ENCODE measurements at regions not wholly inside any gene's neighbourhood (a gene's known extent, or its start where the extent isn't known, plus 50 kb on each side); places are given as distances from the start of the nearest gene placed in this dataset.

DNA sequence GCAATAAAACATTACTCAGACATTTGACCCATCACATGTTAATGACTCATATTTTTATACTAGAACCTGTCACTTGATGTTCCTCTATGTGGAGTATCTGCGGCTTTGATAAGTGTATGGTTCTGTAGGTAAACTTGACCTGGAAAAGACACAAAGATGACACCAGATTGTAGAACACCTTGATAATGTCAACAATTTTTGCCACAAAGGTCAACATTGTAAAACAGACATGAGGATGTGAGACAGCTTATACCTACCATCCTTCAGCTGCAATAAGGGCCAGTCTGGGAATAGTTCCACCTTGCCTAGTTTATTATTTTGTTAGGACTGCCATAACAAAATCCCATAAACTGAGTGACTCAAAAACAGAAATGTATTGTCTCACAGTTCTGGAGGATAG lies 202.4 kb downstream of the LMBRD1 start:
- Histone ChIP-seq H3K27ac (ENCODE audit: low read depth, low read length) (no peak overlapping the region), H3K4me3 (ENCODE audit: insufficient read depth, low read length, poor library complexity, severe bottlenecking) (no peak overlapping the region), H3K79me2 (ENCODE audit: insufficient read depth, low read length) (no peaks in the 10 kb centered on the region), H3K36me3 (ENCODE audit: low read length) (no peaks in the 10 kb centered on the region), H3K9me3 (ENCODE audit: insufficient read depth, low read length) (no peaks in the 10 kb centered on the region), H3K27me3 (ENCODE audit: low read length) (no peaks in the 10 kb centered on the region), H3K9ac (ENCODE audit: low read length) (no peak overlapping the region), H4K20me1 (ENCODE audit: low read depth, low read length) (no peaks in the 10 kb centered on the region), H2AFZ (ENCODE audit: low read depth, low read length, severe bottlenecking) (no peak overlapping the region), H3K9me2 (replicated peaks; ENCODE audit: insufficient read depth, low read length) (no peaks in the 10 kb centered on the region), H3F3A (ENCODE audit: insufficient read depth) (no peaks in the 10 kb centered on the region), H3K4me2 (ENCODE audit: low read depth, low read length, poor library complexity, severe bottlenecking) (no peak overlapping the region)
- TF ChIP-seq, protein P1, sequence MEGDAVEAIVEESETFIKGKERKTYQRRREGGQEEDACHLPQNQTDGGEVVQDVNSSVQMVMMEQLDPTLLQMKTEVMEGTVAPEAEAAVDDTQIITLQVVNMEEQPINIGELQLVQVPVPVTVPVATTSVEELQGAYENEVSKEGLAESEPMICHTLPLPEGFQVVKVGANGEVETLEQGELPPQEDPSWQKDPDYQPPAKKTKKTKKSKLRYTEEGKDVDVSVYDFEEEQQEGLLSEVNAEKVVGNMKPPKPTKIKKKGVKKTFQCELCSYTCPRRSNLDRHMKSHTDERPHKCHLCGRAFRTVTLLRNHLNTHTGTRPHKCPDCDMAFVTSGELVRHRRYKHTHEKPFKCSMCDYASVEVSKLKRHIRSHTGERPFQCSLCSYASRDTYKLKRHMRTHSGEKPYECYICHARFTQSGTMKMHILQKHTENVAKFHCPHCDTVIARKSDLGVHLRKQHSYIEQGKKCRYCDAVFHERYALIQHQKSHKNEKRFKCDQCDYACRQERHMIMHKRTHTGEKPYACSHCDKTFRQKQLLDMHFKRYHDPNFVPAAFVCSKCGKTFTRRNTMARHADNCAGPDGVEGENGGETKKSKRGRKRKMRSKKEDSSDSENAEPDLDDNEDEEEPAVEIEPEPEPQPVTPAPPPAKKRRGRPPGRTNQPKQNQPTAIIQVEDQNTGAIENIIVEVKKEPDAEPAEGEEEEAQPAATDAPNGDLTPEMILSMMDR (IDR thresholded peaks at IDR 0.05; ENCODE audit: insufficient read depth, low read length, poor library complexity, severe bottlenecking), result no peak
- TF ChIP-seq EZH2phosphoT487 (conservative IDR thresholded peaks at IDR 0.05; ENCODE audit: low read length), result no peak

GRCh38 chr6:69593706-69594105 lies 203.1 kb downstream of the LMBRD1 start:
- H3K9ac ChIP-seq (ENCODE audit: low read length), result no peak overlapping the region
- no peak for TF ChIP-seq EZH2phosphoT487 (conservative IDR thresholded peaks at IDR 0.05; ENCODE audit: low read length)
- TF ChIP-seq, protein P1 (IDR thresholded peaks at IDR 0.05; ENCODE audit: insufficient read depth, low read length, poor library complexity, severe bottlenecking), result no peak

GRCh38 chr6:69589626-69590025 lies 207.2 kb downstream of the LMBRD1 start:
- no peaks in the 10 kb centered on the region for H3K27me3 ChIP-seq (ENCODE audit: low read length)
- no peak overlapping the region for H3K9ac ChIP-seq (ENCODE audit: low read length)
- H4K20me1 ChIP-seq (ENCODE audit: low read depth, low read length), result no peaks in the 10 kb centered on the region
- H2AFZ ChIP-seq (ENCODE audit: low read depth, low read length, severe bottlenecking), result no peak overlapping the region
- no peak overlapping the region for H3K4me3 ChIP-seq (ENCODE audit: insufficient read depth, low read length, poor library complexity, severe bottlenecking)
- H3K36me3 ChIP-seq (ENCODE audit: low read length), result no peaks in the 10 kb centered on the region
- no peak overlapping the region for H3K27ac ChIP-seq (ENCODE audit: low read depth, low read length)
- no peaks in the 10 kb centered on the region for H3K79me2 ChIP-seq (ENCODE audit: insufficient read depth, low read length)
- TF ChIP-seq, protein P1 (IDR thresholded peaks at IDR 0.05; ENCODE audit: insufficient read depth, low read length, poor library complexity, severe bottlenecking), result no peak
- no peak for TF ChIP-seq EZH2phosphoT487 (conservative IDR thresholded peaks at IDR 0.05; ENCODE audit: low read length)
- no peaks in the 10 kb centered on the region for H3F3A ChIP-seq (ENCODE audit: insufficient read depth)
- no peaks in the 10 kb centered on the region for H3K9me3 ChIP-seq (ENCODE audit: insufficient read depth, low read length)
- H3K4me2 ChIP-seq (ENCODE audit: low read depth, low read length, poor library complexity, severe bottlenecking), result no peak overlapping the region
- H3K9me2 ChIP-seq (replicated peaks; ENCODE audit: insufficient read depth, low read length), result no peaks in the 10 kb centered on the region

More at GRCh38 chr6:69593706-69594105, 203.1 kb downstream of the LMBRD1 start:
- no peaks in the 10 kb centered on the region for H3K9me3 ChIP-seq (ENCODE audit: insufficient read depth, low read length)
- H3K4me2 ChIP-seq (ENCODE audit: low read depth, low read length, poor library complexity, severe bottlenecking), result no peak overlapping the region
- H3F3A ChIP-seq (ENCODE audit: insufficient read depth), result no peaks in the 10 kb centered on the region
- H2AFZ ChIP-seq (ENCODE audit: low read depth, low read length, severe bottlenecking), result no peak overlapping the region
- no peak overlapping the region for H3K4me3 ChIP-seq (ENCODE audit: insufficient read depth, low read length, poor library complexity, severe bottlenecking)
- H3K27me3 ChIP-seq (ENCODE audit: low read length), result no peaks in the 10 kb centered on the region
- H3K79me2 ChIP-seq (ENCODE audit: insufficient read depth, low read length), result no peaks in the 10 kb centered on the region
- H3K36me3 ChIP-seq (ENCODE audit: low read length), result no peaks in the 10 kb centered on the region
- H3K27ac ChIP-seq (ENCODE audit: low read depth, low read length), result no peak overlapping the region
- H3K9me2 ChIP-seq (replicated peaks; ENCODE audit: insufficient read depth, low read length), result no peaks in the 10 kb centered on the region
- H4K20me1 ChIP-seq (ENCODE audit: low read depth, low read length), result no peaks in the 10 kb centered on the region

Data from SU-DHL-6 (cell line).